ENCODE measurements at regions not wholly inside any gene's neighbourhood (a gene's known extent, or its start where the extent isn't known, plus 50 kb on each side); places are given as distances from the start of the nearest gene placed in this dataset.
"Not testable (repeated sequence)": the region's sequence is repeated elsewhere in the genome, so short reads cannot be mapped to it uniquely, and the experiment has no call there.

DNA sequence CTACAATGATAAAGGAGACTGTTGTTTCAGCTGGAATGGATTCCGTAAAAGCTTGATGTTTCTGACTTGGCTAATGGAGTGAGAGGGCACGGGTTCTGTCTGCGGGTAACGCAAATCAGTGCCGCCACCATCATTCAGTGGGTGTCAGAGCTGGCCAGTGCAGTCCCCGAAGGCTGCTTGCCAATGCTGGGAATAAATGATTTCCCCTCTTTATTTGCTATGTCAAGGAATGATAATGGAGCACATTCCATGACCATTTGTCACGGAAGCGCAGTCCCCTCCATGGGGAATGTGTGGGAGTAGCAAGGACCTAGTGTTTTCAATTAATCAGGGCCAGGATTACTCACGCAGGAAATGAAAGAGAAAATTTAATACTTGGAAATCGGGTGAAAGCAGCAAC is 899.3 kb downstream of the UQCRFS1 start:
- peak in 1 of 3 donors; percentile 27 for TF ChIP-seq POLR2AphosphoS5 (IDR thresholded peaks at IDR 0.05)
- no peak for TF ChIP-seq POLR2A (IDR thresholded peaks at IDR 0.05)
- 66 to 80% (median 74%) methylated on average over 10 of the region's 10 CpGs for WGBS, 5 donors
- DNase-seq = no peak
- no peak overlapping the region for H3K27ac ChIP-seq
- no peaks in the 10 kb centered on the region for H3K4me1 ChIP-seq
- no peak overlapping the region for H3K4me3 ChIP-seq
- peaks cover 0 to 10% (median 0%) of the 10 kb centered on the region in 8 donors for H3K9me3 ChIP-seq
- intact Hi-C loops (cut with DNase I; ENCODE audit: low total_unique reads) = no loop called here
- H3K36me3 ChIP-seq = no peaks in the 10 kb centered on the region
- H3K27me3 ChIP-seq (replicated peaks in 1 of 7) = no peaks in the 10 kb centered on the region

DNA sequence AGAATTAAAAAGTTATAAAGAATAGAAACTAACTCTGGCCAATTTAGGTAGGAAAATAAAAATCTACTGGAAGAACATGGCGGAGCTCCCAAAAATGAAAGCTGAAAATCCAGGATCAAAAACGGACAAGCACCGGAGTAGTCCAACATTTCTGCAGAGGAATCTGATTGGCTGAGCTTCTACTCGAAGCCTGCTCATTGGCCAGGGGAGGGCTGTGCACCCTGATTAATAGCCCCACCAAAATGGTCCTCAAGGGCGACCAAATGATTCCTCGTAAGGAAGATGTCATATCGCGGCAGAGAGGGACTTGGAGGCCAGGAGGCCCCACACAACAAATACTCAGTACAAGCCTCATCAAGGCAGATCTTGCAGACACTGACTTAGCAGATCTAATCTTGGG is 900.7 kb downstream of the UQCRFS1 start:
- WGBS, 5 donors = 65 to 89% (median 80%) methylated on average over 8 of the region's 8 CpGs
- intact Hi-C loops (cut with DNase I; ENCODE audit: low total_unique reads) = no loop called here
- no peak for DNase-seq
- TF ChIP-seq POLR2A (IDR thresholded peaks at IDR 0.05) (no peak), POLR2AphosphoS5 (IDR thresholded peaks at IDR 0.05) (no peak)
- TF ChIP-seq, protein P1, sequence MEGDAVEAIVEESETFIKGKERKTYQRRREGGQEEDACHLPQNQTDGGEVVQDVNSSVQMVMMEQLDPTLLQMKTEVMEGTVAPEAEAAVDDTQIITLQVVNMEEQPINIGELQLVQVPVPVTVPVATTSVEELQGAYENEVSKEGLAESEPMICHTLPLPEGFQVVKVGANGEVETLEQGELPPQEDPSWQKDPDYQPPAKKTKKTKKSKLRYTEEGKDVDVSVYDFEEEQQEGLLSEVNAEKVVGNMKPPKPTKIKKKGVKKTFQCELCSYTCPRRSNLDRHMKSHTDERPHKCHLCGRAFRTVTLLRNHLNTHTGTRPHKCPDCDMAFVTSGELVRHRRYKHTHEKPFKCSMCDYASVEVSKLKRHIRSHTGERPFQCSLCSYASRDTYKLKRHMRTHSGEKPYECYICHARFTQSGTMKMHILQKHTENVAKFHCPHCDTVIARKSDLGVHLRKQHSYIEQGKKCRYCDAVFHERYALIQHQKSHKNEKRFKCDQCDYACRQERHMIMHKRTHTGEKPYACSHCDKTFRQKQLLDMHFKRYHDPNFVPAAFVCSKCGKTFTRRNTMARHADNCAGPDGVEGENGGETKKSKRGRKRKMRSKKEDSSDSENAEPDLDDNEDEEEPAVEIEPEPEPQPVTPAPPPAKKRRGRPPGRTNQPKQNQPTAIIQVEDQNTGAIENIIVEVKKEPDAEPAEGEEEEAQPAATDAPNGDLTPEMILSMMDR (IDR thresholded peaks at IDR 0.05 in 8 of 11, conservative IDR thresholded peaks at IDR 0.05 in 3 of 11) = no peak
- Histone ChIP-seq H3K4me1 (no peaks in the 10 kb centered on the region), H3K36me3 (no peaks in the 10 kb centered on the region), H3K9me3 (peaks cover 0 to 10% (median 0%) of the 10 kb centered on the region in 8 donors), H3K27ac (no peak overlapping the region), H3K27me3 (replicated peaks in 1 of 7) (no peaks in the 10 kb centered on the region), H3K4me3 (no peak overlapping the region)

DNA sequence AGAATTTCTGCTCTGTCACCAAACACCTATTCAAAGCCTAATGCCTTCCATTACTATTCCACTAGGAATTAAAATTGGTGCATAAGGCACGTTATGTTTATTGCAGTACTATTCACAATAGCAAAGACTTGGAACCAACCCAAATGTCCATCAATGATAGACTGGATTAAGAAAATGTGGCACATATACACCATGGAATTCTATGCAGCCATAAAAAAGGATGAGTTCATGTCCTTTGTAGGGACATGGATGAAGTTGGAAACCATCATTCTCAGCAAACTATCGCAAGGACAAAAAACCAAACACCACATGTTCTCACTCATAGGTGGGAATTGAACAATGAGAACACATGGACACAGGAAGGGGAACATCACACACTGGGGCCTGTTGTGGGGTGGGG is 902.1 kb downstream of the UQCRFS1 start:
- H3K4me3 ChIP-seq; H3K27me3 ChIP-seq (replicated peaks in 1 of 7); H3K36me3 ChIP-seq; H3K27ac ChIP-seq; H3K4me1 ChIP-seq; intact Hi-C loops (cut with DNase I; ENCODE audit: low total_unique reads); H3K9me3 ChIP-seq; DNase-seq: not testable (repeated sequence)
- WGBS, 5 donors = 93 to 94% (median 93%) methylated on average over 1 to 2 of the region's 2 CpGs

DNA sequence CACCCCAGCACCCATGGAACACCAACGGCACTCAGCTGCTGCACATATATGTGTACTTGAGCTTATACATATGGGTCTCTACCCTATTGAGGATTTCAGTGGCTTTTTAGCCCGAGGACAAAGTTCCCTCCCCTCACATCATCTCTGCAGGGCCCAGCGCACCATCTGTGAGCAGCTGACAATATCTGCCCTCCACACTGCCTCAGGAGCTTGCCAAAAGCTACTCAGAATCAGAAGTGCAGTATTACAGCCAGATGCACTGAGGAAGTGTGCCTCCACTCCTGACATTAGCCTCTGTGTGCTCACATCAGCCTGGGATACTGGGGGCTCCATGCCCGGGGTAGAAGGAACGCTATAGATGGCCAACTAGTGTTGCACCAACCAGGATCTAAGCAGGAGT is 903.9 kb downstream of the UQCRFS1 start:
- Histone ChIP-seq H3K27ac (no peak overlapping the region), H3K36me3 (no peaks in the 10 kb centered on the region), H3K4me1 (no peaks in the 10 kb centered on the region), H3K27me3 (replicated peaks in 1 of 7) (no peaks in the 10 kb centered on the region), H3K4me3 (no peak overlapping the region), H3K9me3 (peaks cover 0 to 10% (median 0%) of the 10 kb centered on the region in 8 donors)
- 59 to 85% (median 80%) methylated on average over 5 of the region's 5 CpGs for WGBS, 5 donors
- intact Hi-C loops (cut with DNase I; ENCODE audit: low total_unique reads) = no loop called here
- TF ChIP-seq, protein P1 (IDR thresholded peaks at IDR 0.05 in 8 of 11, conservative IDR thresholded peaks at IDR 0.05 in 3 of 11) = no peak
- TF ChIP-seq POLR2AphosphoS5 (IDR thresholded peaks at IDR 0.05) = no peak
- TF ChIP-seq POLR2A (IDR thresholded peaks at IDR 0.05) = no peak
- DNase-seq = no peak

DNA sequence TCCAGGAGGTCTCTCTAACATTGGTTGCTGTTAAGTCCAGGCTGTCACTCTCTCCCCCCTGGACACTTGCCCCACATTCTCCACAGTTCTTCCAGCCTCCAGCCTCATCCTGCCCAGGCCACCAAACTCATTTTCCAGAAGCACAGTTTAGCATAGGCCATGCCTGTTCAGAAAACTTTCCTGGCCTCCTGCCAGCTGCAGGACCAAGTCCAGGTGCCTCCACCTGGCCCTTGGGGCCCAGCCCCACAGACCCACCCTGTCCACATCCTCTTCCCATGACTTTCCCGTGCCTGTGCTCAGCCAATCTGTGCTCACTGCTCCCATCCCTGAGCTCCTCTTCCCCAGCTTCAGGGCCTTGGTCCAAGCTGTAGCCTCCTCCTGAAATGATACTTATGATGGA is 905.0 kb downstream of the UQCRFS1 start:
- intact Hi-C loops (cut with DNase I; ENCODE audit: low total_unique reads) = no loop called here
- TF ChIP-seq, protein P1 (IDR thresholded peaks at IDR 0.05 in 8 of 11, conservative IDR thresholded peaks at IDR 0.05 in 3 of 11) = no peak
- no peak for TF ChIP-seq POLR2AphosphoS5 (IDR thresholded peaks at IDR 0.05)
- TF ChIP-seq POLR2A (IDR thresholded peaks at IDR 0.05) = no peak
- DNase-seq = no peak
- Histone ChIP-seq H3K4me1 (no peaks in the 10 kb centered on the region), H3K4me3 (no peak overlapping the region), H3K27me3 (replicated peaks in 1 of 7) (no peaks in the 10 kb centered on the region), H3K36me3 (no peaks in the 10 kb centered on the region), H3K9me3 (peaks cover 0 to 10% (median 0%) of the 10 kb centered on the region in 8 donors), H3K27ac (no peak overlapping the region)
- WGBS, 5 donors = 53 to 67% (median 62%) methylated on average over 1 of the region's 1 CpG

Data from spleen (tissue), 11 donors.